AG09319 (cell line): ENCODE measurements at regions not wholly inside any gene's neighbourhood (a gene's known extent, or its start where the extent isn't known, plus 50 kb on each side); places are given as distances from the start of the nearest gene placed in this dataset.
"Not testable (repeated sequence)": the region's sequence is repeated elsewhere in the genome, so short reads cannot be mapped to it uniquely, and the experiment has no call there.

Experiments used
- DNase-seq: peaks from one replicate; pipeline ENCODE4 v3.0.0-alpha.2; 2010; ENCODE audit warnings: low read depth; ENCODE audit errors: extremely low read depth
- TF ChIP-seq, protein P1 (sequence below): IDR thresholded peaks from 2 replicates; pipeline ENCODE4 v1.5.1; 2011; ENCODE audit warnings: low read depth, mild to moderate bottlenecking, inconsistent platforms, low read length, moderate library complexity

DNA sequence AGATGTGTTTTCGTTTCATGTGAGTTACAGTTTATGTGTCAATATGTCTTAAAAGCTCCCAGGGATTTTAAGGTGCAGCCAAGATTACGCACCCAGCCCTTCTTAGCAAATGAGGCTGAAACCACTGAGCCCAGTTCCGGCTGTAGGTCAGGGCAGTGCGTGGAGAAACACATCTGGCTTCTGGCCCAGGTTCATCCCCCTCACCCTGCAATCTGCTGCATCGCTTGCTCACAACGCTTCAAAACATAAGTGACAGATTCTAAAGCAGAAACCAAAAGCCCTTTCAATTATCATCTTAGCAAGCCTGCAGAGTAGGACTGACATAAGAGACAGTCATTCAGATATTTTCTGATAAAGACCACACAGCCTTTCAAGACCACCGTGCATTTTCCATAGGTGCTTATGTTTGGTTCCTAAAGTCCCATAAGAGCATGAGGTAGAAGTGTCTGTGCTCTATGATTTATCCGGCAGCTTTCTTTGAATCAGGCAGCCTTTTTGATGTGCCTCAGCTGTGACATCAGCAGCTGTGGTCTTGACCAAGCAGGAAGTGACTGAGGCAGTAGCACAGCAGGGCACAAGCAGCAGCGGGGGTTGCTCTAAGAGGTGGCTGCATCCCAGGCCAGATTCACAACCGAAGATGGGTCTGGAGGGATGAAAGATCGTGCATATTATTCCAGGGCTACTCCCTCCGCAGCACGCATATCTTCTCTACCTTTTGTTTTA lies 72.1 kb upstream of the LYZL2 start:
- TF ChIP-seq, protein P1, sequence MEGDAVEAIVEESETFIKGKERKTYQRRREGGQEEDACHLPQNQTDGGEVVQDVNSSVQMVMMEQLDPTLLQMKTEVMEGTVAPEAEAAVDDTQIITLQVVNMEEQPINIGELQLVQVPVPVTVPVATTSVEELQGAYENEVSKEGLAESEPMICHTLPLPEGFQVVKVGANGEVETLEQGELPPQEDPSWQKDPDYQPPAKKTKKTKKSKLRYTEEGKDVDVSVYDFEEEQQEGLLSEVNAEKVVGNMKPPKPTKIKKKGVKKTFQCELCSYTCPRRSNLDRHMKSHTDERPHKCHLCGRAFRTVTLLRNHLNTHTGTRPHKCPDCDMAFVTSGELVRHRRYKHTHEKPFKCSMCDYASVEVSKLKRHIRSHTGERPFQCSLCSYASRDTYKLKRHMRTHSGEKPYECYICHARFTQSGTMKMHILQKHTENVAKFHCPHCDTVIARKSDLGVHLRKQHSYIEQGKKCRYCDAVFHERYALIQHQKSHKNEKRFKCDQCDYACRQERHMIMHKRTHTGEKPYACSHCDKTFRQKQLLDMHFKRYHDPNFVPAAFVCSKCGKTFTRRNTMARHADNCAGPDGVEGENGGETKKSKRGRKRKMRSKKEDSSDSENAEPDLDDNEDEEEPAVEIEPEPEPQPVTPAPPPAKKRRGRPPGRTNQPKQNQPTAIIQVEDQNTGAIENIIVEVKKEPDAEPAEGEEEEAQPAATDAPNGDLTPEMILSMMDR = no peak
- no peak for DNase-seq

DNA sequence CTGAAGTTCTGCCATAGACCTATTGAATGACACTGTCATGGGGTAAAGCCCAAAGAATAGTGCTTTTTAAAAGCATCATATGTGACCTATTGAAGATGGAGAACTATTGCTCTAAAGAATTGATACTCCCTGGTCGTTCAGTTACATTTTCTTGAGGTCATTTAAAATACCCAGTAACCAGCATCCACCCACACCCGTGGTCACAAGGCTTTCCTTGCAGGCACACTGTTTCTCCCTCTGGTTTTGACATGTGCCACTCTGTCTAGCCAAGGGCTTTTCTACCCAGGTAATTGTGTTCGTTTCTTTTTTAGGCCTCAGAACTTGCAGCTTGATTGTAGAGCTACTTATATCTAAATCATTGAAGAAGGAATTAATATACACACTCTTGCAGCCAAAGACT lies 68.3 kb upstream of the LYZL2 start:
- DNase-seq = no peak
- TF ChIP-seq, protein P1 = no peak

DNA sequence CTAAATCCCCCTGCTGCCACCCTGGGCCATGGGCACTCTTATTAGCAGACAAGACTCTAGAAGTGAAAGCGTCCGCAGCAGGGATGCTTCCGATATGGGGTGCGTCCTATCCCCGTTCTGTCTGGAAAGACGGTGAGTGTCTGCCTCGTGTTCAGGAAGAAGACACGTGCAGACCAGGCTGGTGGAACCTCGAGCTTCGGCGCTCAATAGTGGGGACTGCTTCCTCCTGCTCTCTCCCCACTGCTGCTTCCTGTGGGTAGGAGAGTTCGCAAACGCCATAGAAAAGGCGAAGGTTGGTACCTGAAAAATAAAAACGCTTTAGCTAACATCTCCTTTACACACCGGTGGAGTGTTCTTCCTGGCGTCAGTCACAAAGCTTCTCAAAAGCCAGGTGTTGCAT lies 67.7 kb upstream of the LYZL2 start:
- DNase-seq = not testable (repeated sequence)

DNA sequence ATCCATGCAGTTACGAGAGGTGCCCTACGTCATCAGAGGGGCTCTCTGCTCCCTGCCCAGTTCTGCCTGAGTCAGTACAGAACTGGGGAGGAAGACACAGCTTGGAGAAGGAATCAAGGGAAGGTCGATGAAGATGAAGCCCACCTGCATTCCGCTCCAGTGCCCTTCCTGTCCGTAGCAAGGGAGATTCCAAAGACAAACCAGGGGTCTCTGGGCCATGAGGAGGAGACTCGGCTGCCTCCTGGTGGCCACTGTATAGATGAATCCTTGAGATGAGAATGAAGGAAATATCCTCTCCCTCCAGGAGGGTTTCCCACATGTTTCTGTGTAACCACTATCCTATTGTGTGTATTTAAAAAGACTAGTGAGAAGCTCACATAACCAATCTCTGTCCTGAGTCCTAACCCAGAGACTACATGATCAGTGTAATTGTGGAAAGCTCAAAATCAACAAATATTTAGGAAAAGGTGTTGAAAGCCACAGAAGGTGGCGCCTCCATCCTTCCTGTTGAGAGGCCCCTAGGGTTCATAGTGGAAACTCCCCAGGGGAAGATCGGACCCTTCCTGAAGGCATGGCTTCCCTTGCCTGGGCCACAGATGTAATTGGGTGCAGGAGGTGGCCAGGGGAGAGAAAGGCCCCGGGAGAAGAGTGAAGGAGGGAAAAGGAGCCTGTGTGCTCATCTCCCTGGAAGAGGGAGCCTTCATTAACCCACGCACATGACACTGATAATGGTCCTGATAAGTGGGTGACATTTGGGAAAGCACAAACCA lies 67.0 kb upstream of the LYZL2 start:
- not testable (repeated sequence) for DNase-seq

DNA sequence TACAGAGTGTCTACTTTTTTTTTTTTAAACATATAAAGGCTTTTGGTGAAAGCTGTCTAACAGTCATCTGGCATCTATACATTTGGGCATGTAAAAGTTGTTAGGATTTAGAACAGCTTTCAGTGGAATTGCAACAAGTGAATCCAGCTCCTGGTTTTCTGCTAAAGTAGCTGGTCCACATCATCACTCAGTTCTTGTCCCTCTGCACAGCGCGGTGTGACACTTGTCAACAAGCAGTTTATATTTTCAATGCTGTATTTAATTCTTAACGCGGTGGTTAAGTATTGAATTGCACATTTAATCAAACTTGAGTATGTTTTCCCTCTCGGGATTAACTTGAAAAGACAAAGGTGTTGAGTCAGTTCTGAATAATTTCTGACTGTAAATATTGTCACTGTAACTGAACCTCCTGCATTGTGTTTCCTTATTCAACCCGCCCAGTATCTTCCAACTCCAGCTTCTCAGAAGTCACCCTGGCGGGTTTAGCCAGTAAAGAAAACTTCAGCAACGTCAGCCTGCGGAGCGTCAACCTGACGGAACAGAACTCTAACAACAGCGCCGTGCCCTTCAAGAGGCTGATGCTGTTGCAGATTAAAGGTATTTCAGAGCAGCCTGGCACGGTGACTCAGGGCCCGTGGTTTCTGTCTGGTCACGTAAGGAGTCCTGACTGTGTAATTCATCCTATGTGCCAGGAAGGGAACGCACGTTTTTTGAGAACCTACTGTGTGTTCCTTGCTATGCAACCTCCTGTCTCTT lies 66.1 kb upstream of the LYZL2 start:
- DNase-seq = not testable (repeated sequence)

DNA sequence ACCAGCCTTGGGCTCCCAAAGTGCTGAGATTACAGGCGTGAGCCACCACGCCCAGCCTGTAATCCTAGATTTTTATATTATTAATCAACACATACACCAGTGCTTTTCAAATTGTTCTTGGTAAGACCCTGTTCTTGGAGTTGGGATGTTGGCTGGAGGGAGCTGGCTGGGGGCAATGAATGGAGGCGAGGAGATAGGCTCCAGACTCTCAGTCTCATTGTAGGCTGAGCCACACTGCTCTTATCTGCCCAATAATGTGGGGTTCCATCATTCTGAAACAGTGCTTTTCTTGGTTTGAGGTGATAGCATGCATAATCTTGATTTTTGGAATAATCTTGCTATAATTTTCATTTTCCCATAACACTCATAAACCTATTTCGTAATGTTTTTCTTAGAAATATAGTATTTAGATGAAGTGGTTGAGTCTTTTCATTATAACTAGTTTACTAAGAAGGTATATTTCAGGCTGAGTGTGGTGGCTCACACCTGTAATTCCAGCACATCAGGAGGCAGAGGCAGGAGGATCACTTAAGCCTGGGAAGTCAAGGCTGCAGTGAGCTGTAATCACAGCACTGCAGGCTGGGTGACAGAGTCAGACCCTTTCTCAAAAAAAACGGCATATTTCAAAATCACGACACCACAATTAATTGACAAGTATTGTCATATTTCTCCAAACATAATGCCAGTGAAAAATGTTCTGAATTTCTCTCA lies 65.1 kb upstream of the LYZL2 start:
- TF ChIP-seq, protein P1 = no peak
- no peak for DNase-seq

DNA sequence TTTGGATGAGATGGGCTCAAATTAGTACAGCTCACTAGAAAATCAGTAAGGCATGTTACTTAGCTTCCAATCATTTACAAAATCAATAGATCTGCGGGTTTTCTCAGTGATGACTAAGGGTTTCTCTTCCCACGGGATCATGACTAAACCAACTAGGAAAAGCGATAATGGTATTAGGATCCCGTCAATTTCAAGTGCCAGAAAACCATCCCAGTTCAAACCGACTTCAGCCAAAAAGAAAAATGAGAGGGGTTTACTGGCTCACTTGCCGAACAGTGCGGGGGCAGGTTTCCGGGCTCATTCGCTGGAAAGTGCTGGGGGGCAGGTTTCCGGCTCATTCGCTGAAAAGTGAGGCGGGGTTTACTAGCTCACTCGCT lies 62.1 kb upstream of the LYZL2 start:
- DNase-seq = peak; percentile 95
- TF ChIP-seq, protein P1 = no peak

DNA sequence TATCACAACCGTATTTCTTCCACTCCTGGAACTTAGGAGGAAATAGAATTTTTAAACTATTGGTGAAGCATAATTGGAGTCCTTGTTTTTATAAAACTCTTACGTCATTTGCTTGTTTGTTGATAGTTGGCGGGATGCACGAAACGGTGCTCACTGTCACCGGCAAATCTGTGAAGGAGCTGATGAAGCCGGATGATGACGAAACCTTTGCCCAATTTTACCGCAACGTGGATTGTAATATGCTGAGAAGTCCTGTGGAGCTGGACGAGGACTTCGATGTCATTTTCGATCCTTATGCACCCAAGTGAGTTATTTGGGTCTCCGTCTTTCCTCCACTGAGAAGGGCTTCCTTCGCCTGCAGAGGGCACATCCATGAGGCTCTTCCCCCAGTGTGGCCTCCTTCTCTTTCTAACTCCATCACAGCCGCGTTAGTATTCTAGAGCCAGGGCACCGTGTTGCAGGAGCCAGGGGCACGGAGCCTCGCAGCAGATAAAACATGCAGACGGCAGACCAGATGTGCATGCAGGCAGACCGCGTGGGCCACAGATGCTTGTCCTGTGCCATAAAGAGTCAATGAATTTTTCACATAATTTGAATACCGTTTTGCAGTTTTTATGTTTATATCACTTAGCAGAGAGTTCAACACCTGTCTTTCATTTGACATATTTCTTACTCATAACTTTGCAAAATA lies 61.5 kb upstream of the LYZL2 start:
- not testable (repeated sequence) for DNase-seq

DNA sequence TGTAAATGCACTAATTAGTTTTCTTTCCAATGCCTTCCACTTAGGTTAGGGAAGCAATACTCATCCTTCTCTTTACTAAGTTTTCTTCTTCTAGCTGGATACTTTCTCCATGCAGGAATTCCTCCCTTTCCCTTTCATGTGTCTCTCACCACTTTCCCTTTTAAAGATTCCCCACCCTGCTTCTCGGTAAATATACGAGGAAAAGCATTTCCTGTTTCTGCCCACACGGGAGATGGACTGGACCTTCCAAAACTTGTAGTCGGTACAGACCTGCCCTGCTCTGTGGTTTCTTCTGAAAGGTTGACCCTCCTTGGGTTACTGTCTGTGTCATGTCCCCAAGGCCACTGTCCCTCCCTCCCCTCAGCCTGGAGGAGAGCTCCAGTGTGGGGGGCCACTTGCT lies 58.9 kb upstream of the LYZL2 start:
- DNase-seq = no peak
- TF ChIP-seq, protein P1 = no peak
